ENCODE measurements at regions not wholly inside any gene's neighbourhood (a gene's known extent, or its start where the extent isn't known, plus 50 kb on each side); places are given as distances from the start of the nearest gene placed in this dataset.

- intact Hi-C loops (cut with DNase I), result no loop called here
- Histone ChIP-seq H3K4me3 (replicated peaks in 1 of 3) (no peak overlapping the region), H3K36me3 (no peaks in the 10 kb centered on the region), H3K9me3 (no peaks in the 10 kb centered on the region), H3K27ac (no peak overlapping the region), H3K4me1 (no peaks in the 10 kb centered on the region), H3K27me3 (no peaks in the 10 kb centered on the region)
- WGBS, 2 donors, result 88 to 93% methylated on average over 4 of the region's 4 CpGs
- DNase-seq, result no peak
- no peak for TF ChIP-seq CTCF (IDR thresholded peaks at IDR 0.05)
- TF ChIP-seq POLR2A (IDR thresholded peaks at IDR 0.05), result no peak
Measured at GRCh38 chr3:1727242-1727641, 371.4 kb upstream of the CNTN4 start.

GRCh38 chr3:1728510-1728909 lies 370.2 kb upstream of the CNTN4 start:
- no peak for TF ChIP-seq CTCF (IDR thresholded peaks at IDR 0.05)
- TF ChIP-seq POLR2A (IDR thresholded peaks at IDR 0.05), result no peak
- WGBS, 2 donors, result 90% methylated on average over 5 of the region's 5 CpGs
- intact Hi-C loops (cut with DNase I), result no loop called here

GRCh38 chr3:1734494-1735122 lies 364.1 kb upstream of the CNTN4 start:
- H3K27me3 ChIP-seq, result no peaks in the 10 kb centered on the region
- H3K4me1 ChIP-seq, result no peaks in the 10 kb centered on the region
- 74 to 80% methylated on average over 3 of the region's 3 CpGs for WGBS, 2 donors
- DNase-seq, result no peak
- no peaks in the 10 kb centered on the region for H3K9me3 ChIP-seq
- no peak overlapping the region for H3K27ac ChIP-seq
- intact Hi-C loops (cut with DNase I), result no loop called here
- H3K4me3 ChIP-seq (replicated peaks in 1 of 3), result no peak overlapping the region
- no peak for TF ChIP-seq CTCF (IDR thresholded peaks at IDR 0.05)
- no peak for TF ChIP-seq POLR2A (IDR thresholded peaks at IDR 0.05)
- H3K36me3 ChIP-seq, result no peaks in the 10 kb centered on the region

More at GRCh38 chr3:1728510-1728909, 370.2 kb upstream of the CNTN4 start:
- no peak for DNase-seq
- H3K4me1 ChIP-seq, result no peaks in the 10 kb centered on the region
- no peaks in the 10 kb centered on the region for H3K36me3 ChIP-seq
- no peak overlapping the region for H3K27ac ChIP-seq
- H3K9me3 ChIP-seq, result no peaks in the 10 kb centered on the region
- no peak overlapping the region for H3K4me3 ChIP-seq (replicated peaks in 1 of 3)
- H3K27me3 ChIP-seq, result no peaks in the 10 kb centered on the region

- intact Hi-C loops (cut with DNase I), result no loop called here
- Histone ChIP-seq H3K27ac (no peak overlapping the region), H3K4me1 (no peaks in the 10 kb centered on the region), H3K27me3 (no peaks in the 10 kb centered on the region), H3K36me3 (no peaks in the 10 kb centered on the region), H3K4me3 (replicated peaks in 1 of 3) (no peak overlapping the region), H3K9me3 (no peaks in the 10 kb centered on the region)
- TF ChIP-seq CTCF (IDR thresholded peaks at IDR 0.05) (no peak), POLR2A (IDR thresholded peaks at IDR 0.05) (no peak)
- 69 to 85% methylated on average over 6 of the region's 6 CpGs for WGBS, 2 donors
- no peak for DNase-seq
Measured at GRCh38 chr3:1752205-1752604, 346.5 kb upstream of the CNTN4 start.

GRCh38 chr3:1766384-1766783 lies 332.3 kb upstream of the CNTN4 start:
- Histone ChIP-seq H3K4me1 (no peaks in the 10 kb centered on the region), H3K27me3 (no peaks in the 10 kb centered on the region), H3K9me3 (no peaks in the 10 kb centered on the region), H3K4me3 (replicated peaks in 1 of 3) (no peak overlapping the region), H3K36me3 (no peaks in the 10 kb centered on the region), H3K27ac (no peak overlapping the region)
- TF ChIP-seq POLR2A (IDR thresholded peaks at IDR 0.05) (no peak), CTCF (IDR thresholded peaks at IDR 0.05) (no peak)
- intact Hi-C loops (cut with DNase I), result no loop called here
- no peak for DNase-seq
- 23 to 48% methylated on average over 3 of the region's 3 CpGs for WGBS, 2 donors
